ENCODE measurements at regions not wholly inside any gene's neighbourhood (a gene's known extent, or its start where the extent isn't known, plus 50 kb on each side); places are given as distances from the start of the nearest gene placed in this dataset.
A peak's percentile ranks its signal among the peaks of the same experiment; 100 is the strongest.

- no peak for TF ChIP-seq CTCF (IDR thresholded peaks at IDR 0.05; ENCODE audit: low read depth, low read length)
- H3K4me3 ChIP-seq (ENCODE audit: low read depth, low read length): no peak overlapping the region
Measured at GRCh38 chr15:69898243-69898642, 199.5 kb downstream of the TLE3 start.

GRCh38 chr15:69902414-69903062 is 195.2 kb downstream of the TLE3 start:
- H3K4me3 ChIP-seq (ENCODE audit: low read depth, low read length): no peak overlapping the region
- TF ChIP-seq CTCF (IDR thresholded peaks at IDR 0.05; ENCODE audit: low read depth, low read length): no peak

- no peak for TF ChIP-seq CTCF (IDR thresholded peaks at IDR 0.05; ENCODE audit: low read depth, low read length)
- H3K4me3 ChIP-seq (ENCODE audit: low read depth, low read length): no peak overlapping the region
Measured at GRCh38 chr15:69903470-69904469, 193.9 kb downstream of the TLE3 start.

GRCh38 chr15:69906256-69907185 is 191.2 kb downstream of the TLE3 start:
- no peak overlapping the region for H3K4me3 ChIP-seq (ENCODE audit: low read depth, low read length)
- no peak for TF ChIP-seq CTCF (IDR thresholded peaks at IDR 0.05; ENCODE audit: low read depth, low read length)

GRCh38 chr15:69908060-69908459 is 189.7 kb downstream of the TLE3 start:
- TF ChIP-seq CTCF (IDR thresholded peaks at IDR 0.05; ENCODE audit: low read depth, low read length): no peak

GRCh38 chr15:69908590-69909420 is 188.9 kb downstream of the TLE3 start:
- no peak for TF ChIP-seq CTCF (IDR thresholded peaks at IDR 0.05; ENCODE audit: low read depth, low read length)
- H3K4me3 ChIP-seq (ENCODE audit: low read depth, low read length): peak overlapping the region; percentile 24

More at GRCh38 chr15:69908060-69908459, 189.7 kb downstream of the TLE3 start:
- H3K4me3 ChIP-seq (ENCODE audit: low read depth, low read length): no peak overlapping the region
